ENCODE measurements at regions not wholly inside any gene's neighbourhood (a gene's known extent, or its start where the extent isn't known, plus 50 kb on each side); places are given as distances from the start of the nearest gene placed in this dataset.
"Not testable (repeated sequence)": the region's sequence is repeated elsewhere in the genome, so short reads cannot be mapped to it uniquely, and the experiment has no call there.

DNA sequence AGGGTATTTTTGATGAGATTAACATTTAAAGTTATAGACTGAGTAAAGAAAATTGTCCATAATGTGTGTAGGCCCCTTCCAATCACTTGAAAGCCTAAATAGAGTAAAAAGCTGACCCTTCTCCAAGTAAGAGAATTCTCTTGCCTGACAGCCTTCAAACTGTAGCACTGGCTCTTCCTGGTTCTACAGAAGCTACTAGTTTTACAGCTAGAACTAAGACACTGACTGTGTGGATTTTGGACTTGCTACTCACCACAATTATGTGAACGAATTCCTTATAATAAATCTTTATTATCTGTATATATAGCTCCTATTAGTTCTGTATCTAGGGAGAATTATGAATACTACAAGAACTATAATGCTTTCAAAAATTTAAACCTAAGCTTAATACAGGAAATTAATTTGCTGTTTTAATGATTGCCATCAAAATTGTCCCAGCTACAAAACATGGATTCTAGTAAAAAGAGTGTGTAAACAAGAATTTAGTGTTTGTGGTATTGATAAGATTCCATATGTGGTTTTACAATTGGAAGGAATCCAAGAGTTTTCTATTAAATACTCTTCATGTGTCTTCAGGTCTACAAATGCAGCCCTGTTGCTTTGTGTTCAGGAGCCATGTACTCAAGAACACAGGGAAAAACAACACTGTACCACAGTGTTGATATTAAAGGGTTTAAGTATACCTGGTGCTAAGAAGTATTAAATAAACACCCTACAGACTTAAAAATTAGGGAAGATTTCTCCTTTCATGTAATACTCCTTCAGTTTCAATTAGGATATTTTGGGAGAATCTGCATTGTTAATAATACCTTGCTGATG, 366.5 kb downstream of the CXXC4 start:
- DNase-seq: no peak

DNA sequence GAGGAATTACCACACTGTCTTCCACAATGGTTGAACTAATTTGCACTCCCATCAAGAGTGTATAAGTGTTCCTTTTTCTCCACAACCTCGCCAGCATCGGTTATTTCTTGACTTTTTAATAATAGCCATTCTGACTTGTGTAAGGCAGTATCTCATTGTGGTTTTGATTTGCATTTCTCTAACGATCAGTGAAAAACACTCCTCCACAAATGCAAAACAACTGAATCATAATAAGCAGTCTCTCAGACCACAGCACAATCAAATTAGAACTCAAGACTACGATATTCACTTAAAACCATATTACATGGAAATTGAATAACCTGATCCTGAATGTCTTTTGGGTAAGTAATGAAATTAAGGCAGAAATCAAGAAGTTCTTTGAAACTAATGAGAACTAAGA, 371.7 kb downstream of the CXXC4 start:
- no peak for DNase-seq

DNA sequence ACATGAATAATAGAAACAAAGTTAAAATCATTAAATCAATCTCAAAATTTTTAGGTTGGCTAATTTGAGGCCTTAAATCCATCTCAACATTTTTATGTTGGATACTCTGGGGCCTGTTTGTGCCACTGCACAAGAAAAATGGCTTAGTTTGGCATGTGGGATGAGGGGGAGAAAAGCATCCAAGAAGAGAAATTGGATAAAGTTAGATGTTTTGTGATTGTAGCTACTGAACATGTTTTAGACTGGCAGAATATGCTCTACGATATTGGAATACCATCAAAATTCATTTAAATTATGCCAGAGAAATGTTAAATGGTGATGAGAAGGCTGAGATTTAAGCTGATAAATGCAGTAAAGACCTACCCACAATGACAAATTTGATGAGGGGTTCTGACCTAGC, 376.9 kb downstream of the CXXC4 start:
- DNase-seq: no peak

DNA sequence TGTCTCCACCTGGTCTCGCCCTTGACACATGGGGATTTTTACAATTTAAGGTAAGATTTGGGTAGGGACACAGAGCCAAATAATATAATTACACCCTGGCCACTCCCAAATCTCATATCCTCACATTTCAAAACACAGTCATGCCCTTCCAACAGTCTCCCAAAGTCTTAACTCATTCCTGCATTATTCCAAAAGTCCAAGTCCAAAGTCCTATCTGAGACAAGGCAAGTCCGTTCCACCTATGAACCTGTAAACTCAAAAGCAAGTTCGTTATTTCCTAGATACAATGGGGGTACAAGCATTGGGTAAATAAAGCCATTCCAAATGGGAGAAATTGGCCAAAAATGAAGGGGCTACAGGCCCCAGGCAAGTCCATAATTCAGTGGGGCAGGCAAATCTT, 380.8 kb downstream of the CXXC4 start:
- DNase-seq: no peak

DNA sequence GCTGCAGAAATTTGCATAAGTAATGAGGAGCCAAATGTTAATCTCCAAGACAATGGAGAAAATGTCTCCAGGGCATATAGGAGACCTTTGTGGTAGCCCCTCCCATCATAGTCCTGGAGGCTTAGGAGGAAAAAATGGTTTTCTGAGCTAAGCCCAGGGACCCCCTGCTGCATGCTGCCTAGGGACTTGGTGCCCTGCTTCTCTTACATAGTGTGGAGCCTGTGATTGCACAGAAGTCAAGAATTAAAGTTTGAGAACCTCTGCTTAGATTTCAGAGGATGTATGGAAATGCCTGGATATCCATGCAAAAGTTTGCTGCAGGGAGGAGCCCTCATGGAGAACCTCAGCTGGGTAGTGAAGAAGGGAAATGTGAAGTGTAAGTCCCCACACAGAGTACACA, 379.4 kb upstream of the TACR3 start:
- DNase-seq: no peak

DNA sequence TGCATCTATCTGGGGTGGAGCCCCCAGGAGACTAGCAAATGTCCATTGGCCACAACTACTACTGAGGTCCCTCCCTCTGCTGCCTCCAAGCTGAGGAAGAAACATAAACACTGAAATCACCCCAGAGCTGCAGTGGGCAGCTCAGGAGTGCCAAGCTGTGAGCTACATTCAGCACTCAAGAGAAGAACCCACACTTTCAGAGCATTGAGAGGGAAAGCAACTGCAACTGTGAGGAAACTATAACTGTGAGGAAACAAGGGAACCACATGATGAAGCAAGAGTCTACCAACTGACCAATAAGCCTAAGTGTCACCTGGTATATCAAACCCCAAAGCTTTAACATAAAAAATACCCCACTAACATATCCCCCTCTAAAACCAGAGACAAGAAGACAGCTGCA, 373.5 kb upstream of the TACR3 start:
- DNase-seq: peak; percentile 0

DNA sequence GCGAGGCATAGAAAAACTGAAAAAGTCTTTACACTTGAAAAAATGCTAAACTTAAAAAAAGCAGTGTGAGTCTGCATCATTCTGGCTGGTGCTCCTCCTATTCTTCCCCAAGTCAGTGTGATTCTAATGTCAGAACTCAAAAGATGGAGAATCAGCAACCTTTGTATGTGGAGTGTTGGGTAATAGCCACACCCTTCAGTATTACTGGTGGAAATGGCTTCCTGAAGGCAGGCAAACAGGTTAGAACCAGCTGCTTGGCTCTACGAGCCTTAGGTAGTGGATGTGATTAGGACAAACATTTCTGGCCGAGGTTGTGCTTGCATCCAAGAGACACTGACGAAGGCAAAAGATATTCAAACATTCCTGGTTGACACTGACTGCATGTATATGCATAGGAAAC, 353.4 kb upstream of the TACR3 start:
- no peak for DNase-seq

DNA sequence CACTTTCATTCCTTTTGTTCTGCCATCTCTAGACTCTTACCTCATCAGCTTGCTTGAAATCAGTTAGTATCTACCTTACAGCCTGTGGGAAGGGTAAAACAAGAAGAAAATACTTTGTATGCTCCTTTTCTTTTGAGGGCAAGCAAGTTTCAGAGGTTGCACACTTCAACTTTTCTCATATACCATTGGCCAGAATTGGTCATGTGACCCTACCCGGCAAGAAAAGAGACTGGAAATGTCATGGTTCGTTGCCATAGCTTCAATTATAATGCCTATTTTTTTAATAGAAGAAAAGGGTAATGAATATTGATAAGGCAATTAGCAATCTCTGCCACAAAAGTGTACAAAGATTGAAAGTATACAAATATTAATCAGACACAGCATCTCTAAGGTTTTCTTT, 346.7 kb upstream of the TACR3 start:
- no peak for DNase-seq

DNA sequence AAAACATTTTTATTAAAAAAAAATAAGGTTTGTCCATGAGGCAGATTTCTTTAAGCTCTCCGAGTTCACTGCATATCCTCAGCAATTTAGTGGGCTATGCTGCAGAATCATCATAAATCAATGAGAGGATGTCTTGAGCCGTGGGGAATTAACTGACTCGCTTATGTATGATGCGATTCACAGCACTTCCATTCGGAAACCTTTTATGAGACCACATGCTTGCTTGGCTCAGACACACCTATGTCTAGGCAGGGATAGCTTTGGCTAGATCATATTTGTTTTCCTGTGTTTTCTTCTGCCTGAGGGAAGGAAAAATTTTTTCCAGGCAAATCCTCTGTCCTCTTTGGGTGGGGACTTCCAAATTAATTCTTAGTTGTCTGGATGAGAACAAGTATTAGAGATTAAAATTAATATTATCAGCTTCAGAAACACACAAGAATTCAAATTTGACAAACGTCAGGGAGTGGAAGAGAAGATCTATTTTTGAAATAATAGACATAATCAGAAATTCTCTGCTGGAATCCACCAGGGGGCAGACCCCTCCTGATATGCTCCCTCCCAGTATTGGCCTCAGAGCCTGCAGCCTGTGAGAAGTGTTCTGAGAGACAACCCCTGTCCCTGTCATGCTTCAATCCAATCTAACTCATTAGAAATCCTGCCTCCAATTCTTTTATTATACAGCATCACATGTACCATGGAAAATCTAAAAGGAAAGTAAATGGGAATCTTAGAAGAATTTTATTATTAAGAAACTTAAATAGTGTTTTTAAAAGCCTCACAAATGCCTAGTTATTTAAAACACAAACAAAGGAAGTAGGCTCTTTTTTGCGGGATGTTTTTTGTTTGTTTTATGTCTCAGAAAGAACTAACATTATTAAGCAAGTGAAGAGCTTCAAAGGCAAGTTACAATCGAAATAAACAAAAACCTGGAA, 345.1 kb upstream of the TACR3 start:
- DNase-seq: peak; percentile 59

DNA sequence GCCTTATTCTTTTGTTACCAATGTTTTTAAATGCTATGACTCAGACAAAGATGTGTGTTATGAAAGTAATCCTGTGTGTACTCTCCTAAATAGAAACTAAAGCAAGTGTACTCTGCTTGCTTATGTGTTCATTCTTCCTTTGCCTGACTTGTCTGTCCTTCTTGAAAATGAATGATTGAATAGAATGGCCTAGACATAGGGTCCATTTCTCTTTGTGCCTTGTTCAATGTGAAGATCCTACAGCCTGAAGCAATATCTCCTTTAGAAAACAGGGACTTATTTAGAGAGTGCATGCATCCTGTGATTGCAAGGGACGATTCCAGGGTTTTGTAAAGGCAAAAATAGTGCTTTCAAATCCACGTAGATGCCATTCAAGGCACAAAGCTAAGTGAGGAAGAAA, 343.6 kb upstream of the TACR3 start:
- DNase-seq: no peak

DNA sequence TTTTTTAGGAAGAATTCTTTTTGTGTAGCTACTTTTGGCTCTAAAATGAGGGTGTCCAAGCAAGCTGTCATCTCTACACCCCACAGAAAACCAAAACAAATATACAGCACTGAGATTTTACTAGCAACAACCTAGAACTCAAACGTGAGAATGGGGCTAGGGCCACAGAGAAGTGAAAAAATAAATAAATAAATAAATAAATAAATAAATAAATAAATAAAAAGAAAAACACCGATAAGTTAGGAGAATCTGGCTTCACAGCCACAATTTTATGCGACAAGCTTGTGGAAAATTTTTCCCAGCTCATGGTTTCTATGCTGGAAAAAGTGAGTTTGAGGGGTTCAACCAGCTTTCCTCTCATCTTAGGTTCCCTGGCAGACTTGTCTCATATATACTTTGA, 324.6 kb upstream of the TACR3 start:
- DNase-seq: no peak

DNA sequence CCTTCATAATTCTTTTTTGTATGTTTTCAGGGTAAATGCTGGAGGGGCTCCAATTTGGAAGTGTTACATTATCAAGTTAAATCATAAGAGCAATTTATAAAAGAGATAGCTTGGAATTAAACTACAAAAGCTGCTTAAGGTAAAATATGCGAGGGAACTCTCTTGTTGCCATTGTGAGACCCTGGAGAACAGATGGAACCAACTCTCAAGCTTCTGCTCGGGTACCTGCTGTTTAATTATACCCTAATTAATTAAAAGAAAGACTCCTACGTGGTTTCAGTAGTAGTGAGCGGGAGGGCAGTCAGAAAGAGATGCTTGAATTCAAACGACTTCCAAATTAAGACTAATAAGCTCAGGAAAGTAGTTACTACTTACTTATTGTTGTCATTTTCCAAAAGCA, 313.1 kb upstream of the TACR3 start:
- no peak for DNase-seq

DNA sequence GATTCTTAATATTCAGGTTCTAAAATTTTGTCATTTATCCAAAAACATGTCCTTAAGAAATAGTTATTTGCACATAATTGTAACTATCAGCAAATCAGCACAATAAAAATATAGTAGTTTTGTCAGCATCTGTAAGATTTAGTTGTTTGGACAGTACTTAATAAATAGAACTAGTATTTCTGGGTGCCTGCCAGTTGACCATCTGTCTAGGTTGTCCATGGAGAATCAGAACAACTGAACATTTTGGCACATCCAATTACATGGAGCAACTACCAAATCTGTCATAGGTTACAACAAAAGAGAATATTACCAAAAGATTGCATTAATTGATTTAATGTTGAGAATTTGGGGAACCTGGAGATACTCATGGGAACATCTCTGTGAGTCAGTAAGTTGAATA, 305.5 kb upstream of the TACR3 start:
- DNase-seq: no peak

DNA sequence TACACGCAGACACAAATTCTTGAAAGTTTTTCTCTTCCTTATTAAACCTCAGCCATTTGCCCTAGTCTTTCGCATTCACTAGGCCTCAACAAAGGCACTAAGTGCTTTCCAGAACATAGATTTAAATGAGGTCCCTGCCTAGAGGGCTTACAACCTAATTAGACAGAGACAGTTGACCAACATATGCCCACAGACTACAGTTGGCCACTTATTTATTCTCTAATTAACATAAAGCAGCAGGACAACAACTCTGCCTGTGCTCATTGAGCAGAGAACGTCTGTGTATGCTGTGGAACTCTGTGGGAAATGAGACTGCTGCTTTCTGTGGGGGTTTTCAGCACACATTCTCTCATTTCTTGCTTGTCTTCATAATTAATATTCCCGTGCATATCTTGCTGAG, 303.0 kb upstream of the TACR3 start:
- DNase-seq: no peak

DNA sequence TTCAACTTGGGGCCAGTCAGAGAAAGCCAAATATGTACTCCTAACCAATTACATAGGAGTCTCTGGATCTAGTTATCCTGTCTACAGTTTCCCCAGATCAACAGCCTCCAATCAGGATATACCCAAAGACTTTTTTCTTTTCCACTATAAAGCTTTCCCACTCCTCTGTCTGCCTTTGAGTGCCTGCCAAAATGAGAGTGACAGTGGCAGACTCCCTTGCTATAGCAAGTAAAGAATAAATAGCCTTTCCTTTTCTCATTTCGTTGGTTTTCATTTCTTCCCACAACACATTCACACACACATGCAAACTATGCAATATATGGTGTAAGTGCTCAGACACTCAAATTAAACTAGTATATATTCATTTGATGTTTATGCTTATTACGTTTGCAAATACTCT, 302.4 kb upstream of the TACR3 start:
- no peak for DNase-seq

DNA sequence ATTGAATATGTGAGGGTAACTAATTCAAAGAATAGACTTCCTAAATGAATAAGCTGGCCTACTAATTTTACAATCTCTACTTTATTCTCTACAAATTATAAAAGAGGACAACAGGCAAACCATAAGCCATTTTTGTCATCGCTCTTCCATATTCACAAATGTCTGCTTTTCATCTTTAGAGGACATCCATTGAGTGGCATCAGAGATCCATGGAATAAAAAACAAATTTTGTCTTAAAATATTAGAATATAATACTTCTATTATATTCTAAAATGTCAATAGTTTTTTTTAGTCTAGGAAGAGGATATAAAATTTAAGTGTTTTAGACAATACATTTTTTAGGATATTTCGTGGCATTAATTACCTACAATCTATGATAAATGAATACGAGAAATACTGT, 300.9 kb upstream of the TACR3 start:
- no peak for DNase-seq

DNA sequence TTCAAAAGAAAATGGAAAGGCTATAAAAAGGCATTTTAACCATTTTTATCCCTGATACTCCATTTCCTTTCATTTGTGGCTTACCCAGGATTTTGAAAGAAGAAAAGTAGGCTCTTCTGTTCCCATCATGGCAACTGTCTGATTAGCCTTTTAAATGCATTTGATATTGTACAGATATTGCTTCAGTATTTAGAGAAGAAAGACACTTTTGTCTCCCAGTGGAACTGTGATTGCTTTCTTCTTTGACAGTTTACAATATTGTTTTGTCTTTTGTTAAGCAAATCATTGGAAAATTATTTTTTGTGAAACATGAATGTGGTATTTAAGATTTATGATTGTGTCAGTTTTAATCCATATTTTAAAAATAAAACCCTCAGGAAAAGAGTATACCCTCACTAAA, 297.4 kb upstream of the TACR3 start:
- no peak for DNase-seq

DNA sequence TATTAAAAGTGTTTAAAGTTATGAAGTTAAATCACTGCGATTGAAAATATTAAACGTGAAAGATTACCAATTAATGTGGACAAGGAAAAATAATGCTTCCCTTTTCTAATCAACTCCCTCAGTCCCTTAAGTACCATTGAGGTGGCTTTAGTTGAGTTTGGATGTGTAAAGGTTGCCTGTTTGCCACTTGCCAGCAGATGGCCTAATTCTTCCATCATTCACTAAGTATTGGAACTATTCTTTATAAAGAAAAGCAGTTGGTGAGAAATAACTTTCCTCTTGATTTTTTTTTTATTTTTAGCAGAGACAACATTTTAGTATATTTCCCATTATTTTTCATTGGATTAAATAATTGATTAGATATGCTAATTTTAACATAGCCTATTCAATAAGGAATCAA, 295.9 kb upstream of the TACR3 start:
- peak; percentile 2 for DNase-seq

DNA sequence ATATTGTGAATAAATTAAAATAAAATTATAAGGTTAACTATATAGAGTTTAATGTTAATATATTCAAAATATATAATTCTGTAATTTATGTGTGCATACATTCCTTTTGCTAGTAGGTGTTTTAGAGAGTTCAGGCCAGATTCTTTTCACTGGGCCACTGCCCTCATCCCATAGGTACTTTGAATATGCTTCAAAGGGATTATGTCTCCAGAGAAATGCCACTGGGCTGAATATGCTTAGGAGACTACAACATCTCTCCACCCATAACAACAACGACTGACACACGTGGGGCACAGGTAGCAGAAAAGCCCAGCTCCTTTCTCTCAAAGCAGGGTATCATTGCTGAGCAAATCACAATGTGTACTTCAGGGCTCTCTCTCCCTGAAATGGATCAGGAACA, 290.9 kb upstream of the TACR3 start:
- DNase-seq: no peak

DNA sequence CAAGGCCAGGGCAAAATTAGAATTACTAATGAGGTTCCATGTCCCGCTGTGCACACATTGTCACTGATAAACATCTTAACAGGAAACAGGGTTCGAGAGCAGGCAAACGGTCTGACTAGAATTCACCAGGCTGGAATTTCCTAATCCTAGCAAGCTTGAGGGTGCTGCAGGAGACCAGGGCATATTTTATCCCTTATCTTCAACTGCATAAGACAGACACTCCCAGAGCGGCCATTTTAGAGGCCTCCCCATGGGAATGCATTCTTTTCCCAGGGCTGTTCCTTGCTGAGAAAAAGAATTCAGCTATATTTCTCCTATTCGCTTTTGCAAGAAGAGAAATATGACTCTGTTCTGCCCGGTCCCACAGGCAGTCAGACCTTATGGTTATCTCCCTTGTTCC, 282.5 kb upstream of the TACR3 start:
- DNase-seq: not testable (repeated sequence)

DNA sequence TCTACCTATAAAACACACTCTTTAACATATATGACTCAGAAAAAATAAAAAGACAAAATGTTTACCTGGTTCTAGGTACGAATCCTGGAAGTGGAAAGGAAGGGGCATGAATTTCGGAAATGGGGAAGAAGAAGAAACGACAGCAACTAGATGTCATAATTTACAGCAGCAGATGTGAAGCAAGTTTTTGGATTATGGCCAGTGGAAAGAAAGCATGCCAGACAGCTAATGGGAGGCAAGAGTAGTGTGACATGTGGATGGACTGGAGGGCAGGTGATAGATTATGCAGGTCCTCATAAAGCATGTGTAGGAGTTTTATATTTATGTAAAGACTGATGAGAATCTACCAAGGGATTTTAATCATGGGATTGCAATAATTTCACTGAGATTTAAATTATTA, 279.0 kb upstream of the TACR3 start:
- DNase-seq: no peak

DNA sequence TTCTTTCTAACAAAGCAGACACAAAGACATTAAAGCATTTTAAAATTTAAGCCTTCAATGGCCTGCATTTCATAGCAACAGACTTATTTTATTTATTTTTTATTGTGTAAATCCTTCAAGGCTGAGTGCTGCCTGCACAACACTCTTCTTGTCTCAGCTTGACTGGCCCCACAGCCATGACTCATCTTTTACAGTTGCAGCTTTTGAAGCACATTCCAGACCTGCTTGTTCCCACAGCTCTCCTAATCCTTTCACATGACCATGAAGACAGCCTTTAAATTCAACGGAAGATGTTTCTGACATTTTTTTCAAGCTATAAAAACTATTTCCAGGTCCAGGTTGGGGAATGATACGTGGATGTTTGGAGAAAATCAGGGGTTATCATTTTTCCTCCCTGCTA, 276.9 kb upstream of the TACR3 start:
- DNase-seq: no peak

DNA sequence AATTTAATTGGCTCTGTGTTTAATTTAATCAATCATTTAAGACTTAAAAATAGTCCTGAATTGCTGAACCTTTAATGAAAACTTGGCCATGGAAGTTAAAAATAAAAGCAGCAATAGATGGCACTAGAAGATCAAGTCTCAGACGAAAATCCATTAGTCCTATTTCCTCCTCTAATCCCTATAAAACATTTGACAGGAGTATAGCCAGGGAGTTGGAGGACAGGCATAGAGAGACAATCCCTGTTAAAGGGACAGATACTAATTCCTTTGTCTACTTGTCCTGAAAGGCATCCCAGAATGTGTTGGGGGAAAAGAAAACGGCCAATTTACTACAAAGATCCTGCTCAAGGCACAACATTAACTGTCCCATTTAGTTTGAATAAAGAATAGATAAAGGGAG, 276.3 kb upstream of the TACR3 start:
- DNase-seq: no peak

DNA sequence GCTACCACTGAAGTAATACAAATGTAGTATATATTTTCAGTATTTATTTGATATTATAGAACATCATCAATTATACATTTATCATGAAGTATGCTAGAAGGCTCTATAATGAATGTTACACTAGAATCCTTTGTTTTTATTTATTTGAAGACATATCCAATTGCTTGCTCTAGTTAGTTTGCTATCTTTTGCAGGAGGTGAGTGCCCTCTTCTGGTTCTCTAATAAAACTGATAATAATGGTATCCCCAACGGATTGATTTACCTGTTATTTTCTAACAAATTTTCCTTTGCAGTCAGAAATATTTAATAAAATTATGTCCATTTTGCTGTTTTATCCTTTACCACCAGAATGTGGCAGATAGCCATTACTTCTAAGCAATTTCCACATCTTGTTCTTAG, 274.3 kb upstream of the TACR3 start:
- peak; percentile 3 for DNase-seq
